ENCODE measurements at regions not wholly inside any gene's neighbourhood (a gene's known extent, or its start where the extent isn't known, plus 50 kb on each side); places are given as distances from the start of the nearest gene placed in this dataset.

GRCh38 chr3:116811754-116812153 is 102.2 kb downstream of the TUSC7 start:
- intact Hi-C loops (cut with DNase I; ENCODE audit: low total_unique reads) = no loop called here
- Histone ChIP-seq H3K9me3 (no peaks in the 10 kb centered on the region), H3K36me3 (no peaks in the 10 kb centered on the region), H3K27ac (no peak overlapping the region), H3K27me3 (no peaks in the 10 kb centered on the region), H3K4me3 (no peak overlapping the region), H3K4me1 (peaks cover 0 to 27% (median 11%) of the 10 kb centered on the region in 4 donors)
- 60 to 77% (median 68%) methylated on average over 3 of the region's 3 CpGs for WGBS, 5 donors
- no peak for DNase-seq
- TF ChIP-seq POLR2A (IDR thresholded peaks at IDR 0.05) = no peak
- TF ChIP-seq, protein P1, sequence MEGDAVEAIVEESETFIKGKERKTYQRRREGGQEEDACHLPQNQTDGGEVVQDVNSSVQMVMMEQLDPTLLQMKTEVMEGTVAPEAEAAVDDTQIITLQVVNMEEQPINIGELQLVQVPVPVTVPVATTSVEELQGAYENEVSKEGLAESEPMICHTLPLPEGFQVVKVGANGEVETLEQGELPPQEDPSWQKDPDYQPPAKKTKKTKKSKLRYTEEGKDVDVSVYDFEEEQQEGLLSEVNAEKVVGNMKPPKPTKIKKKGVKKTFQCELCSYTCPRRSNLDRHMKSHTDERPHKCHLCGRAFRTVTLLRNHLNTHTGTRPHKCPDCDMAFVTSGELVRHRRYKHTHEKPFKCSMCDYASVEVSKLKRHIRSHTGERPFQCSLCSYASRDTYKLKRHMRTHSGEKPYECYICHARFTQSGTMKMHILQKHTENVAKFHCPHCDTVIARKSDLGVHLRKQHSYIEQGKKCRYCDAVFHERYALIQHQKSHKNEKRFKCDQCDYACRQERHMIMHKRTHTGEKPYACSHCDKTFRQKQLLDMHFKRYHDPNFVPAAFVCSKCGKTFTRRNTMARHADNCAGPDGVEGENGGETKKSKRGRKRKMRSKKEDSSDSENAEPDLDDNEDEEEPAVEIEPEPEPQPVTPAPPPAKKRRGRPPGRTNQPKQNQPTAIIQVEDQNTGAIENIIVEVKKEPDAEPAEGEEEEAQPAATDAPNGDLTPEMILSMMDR (IDR thresholded peaks at IDR 0.05) = no peak
- TF ChIP-seq POLR2AphosphoS5 (IDR thresholded peaks at IDR 0.05) = no peak
- no peak for TF ChIP-seq EP300 (IDR thresholded peaks at IDR 0.05)

- Histone ChIP-seq H3K36me3 (no peaks in the 10 kb centered on the region), H3K27me3 (no peaks in the 10 kb centered on the region), H3K4me1 (peaks cover 0 to 36% (median 11%) of the 10 kb centered on the region in 4 donors), H3K4me3 (no peak overlapping the region), H3K9me3 (no peaks in the 10 kb centered on the region), H3K27ac (no peak overlapping the region)
- TF ChIP-seq, protein P1 (IDR thresholded peaks at IDR 0.05) = no peak
- TF ChIP-seq EP300 (IDR thresholded peaks at IDR 0.05) = no peak
- intact Hi-C loops (cut with DNase I; ENCODE audit: low total_unique reads) = no loop called here
- DNase-seq = no peak
These were observed 103.4 kb downstream of the TUSC7 start for GRCh38 chr3:116812949-116813348.

- H3K27me3 ChIP-seq = no peaks in the 10 kb centered on the region
- H3K4me1 ChIP-seq = peaks cover 0 to 36% (median 11%) of the 10 kb centered on the region in 4 donors
- TF ChIP-seq POLR2AphosphoS5 (IDR thresholded peaks at IDR 0.05) = no peak
- no peak for TF ChIP-seq POLR2A (IDR thresholded peaks at IDR 0.05)
- intact Hi-C loops (cut with DNase I; ENCODE audit: low total_unique reads) = no loop called here
- no peak overlapping the region for H3K27ac ChIP-seq
- no peaks in the 10 kb centered on the region for H3K9me3 ChIP-seq
- DNase-seq = no peak
- H3K4me3 ChIP-seq = no peak overlapping the region
- 74 to 91% (median 79%) methylated on average over 1 of the region's 1 CpG for WGBS, 5 donors
- no peaks in the 10 kb centered on the region for H3K36me3 ChIP-seq
These were observed 105.7 kb downstream of the TUSC7 start for GRCh38 chr3:116815321-116815720.

DNA sequence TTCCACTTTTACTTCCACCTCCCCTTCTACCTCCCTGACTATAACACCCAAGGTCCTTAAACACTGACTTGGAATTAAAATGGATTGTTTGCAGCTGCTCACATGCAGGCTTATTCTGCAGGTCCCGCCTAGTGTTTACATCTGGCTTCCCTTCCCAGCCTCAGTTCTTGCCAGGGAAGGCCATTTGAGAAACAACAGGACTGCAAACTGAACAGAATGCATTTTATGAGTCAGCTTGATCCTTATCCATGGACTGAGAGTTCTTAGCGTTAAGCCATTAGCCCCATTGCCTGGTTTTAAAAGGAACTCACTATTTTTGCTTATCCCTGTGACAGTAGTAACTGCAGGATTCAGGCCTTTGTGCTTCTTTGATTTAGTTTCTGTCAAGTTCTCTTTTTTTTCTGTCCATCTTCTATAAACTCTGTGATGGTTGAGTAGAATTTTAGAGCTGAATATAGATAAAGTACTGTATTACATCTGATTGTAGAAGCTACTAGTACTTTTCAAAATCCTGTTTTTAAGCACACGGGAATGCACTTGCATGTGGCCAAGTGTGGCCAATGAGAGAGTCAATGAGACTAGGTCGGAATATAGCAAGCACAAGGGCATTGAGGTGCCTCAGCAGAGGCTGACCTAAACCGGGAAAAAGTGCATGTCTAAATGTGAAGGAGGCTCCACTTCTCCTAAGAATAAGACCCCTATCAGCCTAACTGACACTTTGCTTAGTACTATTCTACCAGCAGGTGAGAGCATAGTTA is 106.4 kb downstream of the TUSC7 start:
- Histone ChIP-seq H3K9me3 (no peaks in the 10 kb centered on the region), H3K27ac (peak overlapping the region in 2 of 5 donors; percentile 21 to 29), H3K27me3 (no peaks in the 10 kb centered on the region), H3K36me3 (no peaks in the 10 kb centered on the region), H3K4me1 (peaks cover 0 to 36% (median 11%) of the 10 kb centered on the region in 4 donors), H3K4me3 (no peak overlapping the region)
- TF ChIP-seq, protein P1 (IDR thresholded peaks at IDR 0.05) = no peak
- TF ChIP-seq POLR2AphosphoS5 (IDR thresholded peaks at IDR 0.05) (peak; percentile 31 to 78 (median 59)), EP300 (IDR thresholded peaks at IDR 0.05) (peak; percentile 15)
- 39 to 49% (median 48%) methylated on average over 5 of the region's 5 CpGs for WGBS, 5 donors
- DNase-seq = peak in 1 of 2 donors; percentile 86
- intact Hi-C loops (cut with DNase I; ENCODE audit: low total_unique reads) = no loop called here

GRCh38 chr3:116821371-116821770 is 111.8 kb downstream of the TUSC7 start:
- 68 to 89% (median 75%) methylated on average over 1 of the region's 1 CpG for WGBS, 5 donors
- intact Hi-C loops (cut with DNase I; ENCODE audit: low total_unique reads) = no loop called here
- H3K27ac ChIP-seq = no peak overlapping the region

More at GRCh38 chr3:116821371-116821770, 111.8 kb downstream of the TUSC7 start:
- Histone ChIP-seq H3K4me1 (peaks cover 0 to 12% (median 2%) of the 10 kb centered on the region in 4 donors), H3K36me3 (no peaks in the 10 kb centered on the region), H3K9me3 (no peaks in the 10 kb centered on the region), H3K27me3 (no peaks in the 10 kb centered on the region), H3K4me3 (no peak overlapping the region)
- no peak for DNase-seq
- no peak for TF ChIP-seq POLR2AphosphoS5 (IDR thresholded peaks at IDR 0.05)
- TF ChIP-seq, protein P1 (IDR thresholded peaks at IDR 0.05) = no peak
- TF ChIP-seq EP300 (IDR thresholded peaks at IDR 0.05) = no peak
- no peak for TF ChIP-seq POLR2A (IDR thresholded peaks at IDR 0.05)
